SK-N-SH (cell line): ENCODE measurements at regions not wholly inside any gene's neighbourhood (a gene's known extent, or its start where the extent isn't known, plus 50 kb on each side); places are given as distances from the start of the nearest gene placed in this dataset.

Source experiments
- CTCF ChIA-PET: fragments of 300-600, 350-600 bp; formaldehyde crosslinking; extraction: SDS; loops from one replicate; lab custom pipeline; 2021; lab: Yijun Ruan, JAX
- POLR2A ChIA-PET: fragments of 350-600 bp; sonication (Branson Sonifier 250); formaldehyde crosslinking; extraction: SDS; loops from one replicate; lab custom pipeline; 2020; ENCODE audit warnings: antibody characterized with exemption, inconsistent platforms; lab: Yijun Ruan, JAX
- DNase-seq: peaks from one replicate; pipeline ENCODE4 v3.0.0; 2012
- H2AFZ ChIP-seq: fragments of 200-600 bp; sonication (generic); 2 replicates; pipeline ENCODE4 v1.8.1; 2016; ENCODE audit warnings: antibody characterized with exemption, mild to moderate bottlenecking, low read depth
- H3F3A ChIP-seq: fragments of 200-600 bp; sonication (generic); replicated peaks from 2 replicates; pipeline ENCODE3; 2016; ENCODE audit warnings: antibody characterized with exemption, mild to moderate bottlenecking; ENCODE audit not compliant: insufficient read depth
- H3K27ac ChIP-seq, 2 experiments: fragments of 200-500 bp in 1 of 2; fragments of 200-600 bp in 1 of 2; sonication (Bioruptor generic) in 1 of 2; sonication (generic), shearing (Covaris generic) in 1 of 2; 2 replicates each; pipeline versions ENCODE4 v1.5.1 to v1.6.1; 2014 to 2016; ENCODE audit warnings: low read depth in 2 of 2, inconsistent platforms in 1 of 2, low read length in 1 of 2, mild to moderate bottlenecking in 1 of 2, mixed read lengths in 1 of 2
- H3K27me3 ChIP-seq: fragments of 200-600 bp; sonication (generic), shearing (Covaris generic); 2 replicates; pipeline ENCODE4 v1.6.1; 2016; ENCODE audit warnings: mixed run types; ENCODE audit not compliant: insufficient read depth
- H3K36me3 ChIP-seq, 2 experiments: fragments of 200-500 bp in 1 of 2; fragments of 200-600 bp in 1 of 2; sonication (Bioruptor generic) in 1 of 2; sonication (generic) in 1 of 2; replicated peaks in 1 of 2; 2 replicates each; pipeline versions ENCODE3 to v1.5.1; 2014 to 2016; ENCODE audit warnings: low read length in 1 of 2, mild to moderate bottlenecking in 1 of 2; ENCODE audit not compliant: insufficient read depth in 2 of 2, control insufficient read depth in 1 of 2
- H3K4me1 ChIP-seq, 2 experiments: fragments of 200-500 bp in 1 of 2; fragments of 200-600 bp in 1 of 2; sonication (Bioruptor generic) in 1 of 2; sonication (generic), shearing (Covaris generic) in 1 of 2; 2 replicates each; pipeline versions ENCODE4 v1.5.1 to v1.6.1; 2014 to 2016; ENCODE audit warnings: low read depth in 1 of 2, low read length in 1 of 2, mixed run types in 1 of 2; ENCODE audit not compliant: insufficient read depth in 2 of 2, control insufficient read depth in 1 of 2
- H3K4me2 ChIP-seq: fragments of 200-600 bp; sonication (generic), shearing (Covaris generic); 2 replicates; pipeline ENCODE4 v1.6.1; 2017; ENCODE audit warnings: mixed run types
- H3K4me3 ChIP-seq, 2 experiments: fragments of 200-500 bp in 1 of 2; fragments of 200-600 bp in 1 of 2; sonication (Bioruptor generic) in 1 of 2; sonication (generic), shearing (Covaris generic) in 1 of 2; 2 replicates each; pipeline versions ENCODE4 v1.5.1 to v1.8.1; 2014 to 2016; ENCODE audit warnings: low read depth in 2 of 2, inconsistent platforms in 1 of 2, low read length in 1 of 2, mild to moderate bottlenecking in 1 of 2, mixed read lengths in 1 of 2, moderate library complexity in 1 of 2
- H3K79me2 ChIP-seq: fragments of 200-600 bp; sonication (generic); 2 replicates; pipeline ENCODE4 v1.8.1; 2017; ENCODE audit warnings: mild to moderate bottlenecking; ENCODE audit not compliant: insufficient read depth
- H3K9ac ChIP-seq: fragments of 200-600 bp; sonication (generic); 2 replicates; pipeline ENCODE4 v1.6.1; 2017; ENCODE audit warnings: mixed run types
- H3K9me2 ChIP-seq: fragments of 200-600 bp; sonication (generic); 2 replicates; pipeline ENCODE4 v1.6.1; 2017; ENCODE audit warnings: mixed run types
- H3K9me3 ChIP-seq: fragments of 200-600 bp; sonication (generic); 2 replicates; pipeline ENCODE4 v1.6.1; 2017; ENCODE audit warnings: mixed run types, mild to moderate bottlenecking, moderate library complexity
- H4K20me1 ChIP-seq: fragments of 200-600 bp; sonication (generic); 2 replicates; pipeline ENCODE4 v1.6.1; 2017; ENCODE audit warnings: mild to moderate bottlenecking, mixed run types; ENCODE audit not compliant: insufficient read depth
- CHD2 ChIP-seq: fragments of 150-350 bp; IDR thresholded peaks from 2 replicates; pipeline ENCODE4 v1.6.1; 2018; ENCODE audit warnings: low read length; ENCODE audit not compliant: partially characterized antibody
- CTCF ChIP-seq: fragments of 200-600 bp; sonication (generic); IDR thresholded peaks from 2 replicates; pipeline ENCODE4 v1.6.1; 2017; ENCODE audit warnings: antibody characterized with exemption, mild to moderate bottlenecking, moderate library complexity
- EP300 ChIP-seq, 2 experiments: IDR thresholded peaks; 2 replicates each; pipeline versions ENCODE4 v1.4.0 to v1.6.1; 2012; ENCODE audit warnings: borderline replicate concordance in 1 of 2, low read depth in 1 of 2, low read length in 1 of 2
- EZH2phosphoT487 ChIP-seq: fragments of 200-600 bp; sonication (generic); IDR thresholded peaks from 2 replicates; pipeline ENCODE4 v1.6.1; 2017; ENCODE audit warnings: low read depth, mixed run types, mild to moderate bottlenecking, antibody characterized with exemption, moderate library complexity, borderline replicate concordance
- FOXJ3 ChIP-seq: sonication (generic); formaldehyde crosslinking; IDR thresholded peaks from 2 replicates; pipeline ENCODE4 v1.5.1; 2020; ENCODE audit warnings: mild to moderate bottlenecking, missing genetic modification reagents
- GABPA ChIP-seq: IDR thresholded peaks from 2 replicates; pipeline ENCODE4 v1.4.0; 2012; ENCODE audit warnings: low read depth, mild to moderate bottlenecking
- IRF3 ChIP-seq: fragments of 150-350 bp; IDR thresholded peaks from 2 replicates; pipeline ENCODE4 v1.6.1; 2016; ENCODE audit warnings: mild to moderate bottlenecking, low read depth, low read length
- MAX ChIP-seq: IDR thresholded peaks from 2 replicates; pipeline ENCODE4 v1.4.0; 2012; ENCODE audit warnings: low read depth
- NFIC ChIP-seq: IDR thresholded peaks from 2 replicates; pipeline ENCODE4 v1.4.0; 2012; ENCODE audit warnings: borderline replicate concordance
- PBX3 ChIP-seq: IDR thresholded peaks from 2 replicates; pipeline ENCODE4; 2012
- RCOR1 ChIP-seq: fragments of 150-350 bp; IDR thresholded peaks from 2 replicates; pipeline ENCODE4 v1.6.1; 2017; ENCODE audit warnings: antibody characterized with exemption, low read length
- RFX5 ChIP-seq: IDR thresholded peaks from 2 replicates; pipeline ENCODE4 v1.6.1; 2012; ENCODE audit warnings: mild to moderate bottlenecking, improper control_type of control experiment, low read length
- RXRA ChIP-seq: IDR thresholded peaks from 2 replicates; pipeline ENCODE4 v1.4.0; 2012; ENCODE audit warnings: low read depth, mild to moderate bottlenecking, borderline replicate concordance
- SMC3 ChIP-seq: IDR thresholded peaks from 2 replicates; pipeline ENCODE4 v1.6.1; 2012; ENCODE audit warnings: low read depth, low read length, improper control_type of control experiment
- TCF12 ChIP-seq: IDR thresholded peaks from 2 replicates; pipeline ENCODE4 v1.4.0; 2012
- TEAD4 ChIP-seq: IDR thresholded peaks from 2 replicates; pipeline ENCODE4 v1.4.0; 2012; ENCODE audit warnings: mild to moderate bottlenecking, borderline replicate concordance; ENCODE audit not compliant: insufficient read depth
- USF1 ChIP-seq: IDR thresholded peaks from 2 replicates; pipeline ENCODE4 v1.4.0; 2012; ENCODE audit warnings: low read depth, borderline replicate concordance
- ZBTB33 ChIP-seq: IDR thresholded peaks from 2 replicates; pipeline ENCODE4 v1.4.0; 2012; ENCODE audit warnings: low read depth, borderline replicate concordance
- WGBS: methylation state at CpG from one replicate; pipeline ENCODE4 v1.1.6; 2017; ENCODE audit warnings: low lambda C conversion rate; 5-methylcytosine and 5-hydroxymethylcytosine counted together

- Histone ChIP-seq H3K4me1 (no peaks in the 10 kb centered on the region), H3K4me2 (no peak overlapping the region), H3K27ac (no peak overlapping the region), H3K9ac (no peak overlapping the region), H2AFZ (no peak overlapping the region), H3K9me3 (no peaks in the 10 kb centered on the region), H3K79me2 (no peaks in the 10 kb centered on the region), H3K27me3 (no peaks in the 10 kb centered on the region), H3K4me3 (no peak overlapping the region), H3K9me2 (no peaks in the 10 kb centered on the region; the same call in 1 of the 2 replicates)
- POLR2A ChIA-PET, result no interaction called here
- 31% methylated on average over 3 of the region's 3 CpGs for WGBS
- no peak for DNase-seq
- TF ChIP-seq TCF12 (no peak), TEAD4 (no peak), SMC3 (no peak), EP300 (IDR thresholded peaks at IDR 0.05; ENCODE audit: borderline replicate concordance in 1 of 2, low read depth in 1 of 2, low read length in 1 of 2) (no peak), GABPA (no peak), CTCF (no peak), PBX3 (no peak), RCOR1 (no peak), EZH2phosphoT487 (no peak), IRF3 (no peak), FOXJ3 (no peak), RFX5 (no peak)
- TF ChIP-seq, all 33 proteins: peak for 0
- CTCF ChIA-PET, result no interaction called here
- Histone ChIP-seq H3F3A (no peaks in the 10 kb centered on the region), H4K20me1 (no peaks in the 10 kb centered on the region), H3K36me3 (no peaks in the 10 kb centered on the region)
Measured at GRCh38 chr7:109950821-109951564, 1139.9 kb upstream of the LRRN3 start.

GRCh38 chr7:109951565-109951928 is 1139.4 kb upstream of the LRRN3 start:
- Histone ChIP-seq H3K27me3 (no peaks in the 10 kb centered on the region), H3K9me2 (no peaks in the 10 kb centered on the region; the same call in 1 of the 2 replicates), H3K36me3 (no peaks in the 10 kb centered on the region), H3K4me1 (no peaks in the 10 kb centered on the region), H3K9ac (no peak overlapping the region), H3K9me3 (no peaks in the 10 kb centered on the region), H3K27ac (no peak overlapping the region), H3K79me2 (no peaks in the 10 kb centered on the region), H4K20me1 (no peaks in the 10 kb centered on the region), H3K4me2 (no peak overlapping the region), H3K4me3 (no peak overlapping the region), H3F3A (no peaks in the 10 kb centered on the region)
- POLR2A ChIA-PET, result no interaction called here
- DNase-seq, result no peak
- 35% methylated on average over 4 of the region's 4 CpGs for WGBS
- CTCF ChIA-PET, result no interaction called here
- no peak for TF ChIP-seq CHD2
- TF ChIP-seq ZBTB33, result no peak
- TF ChIP-seq RXRA, result no peak
- TF ChIP-seq NFIC, result no peak
- TF ChIP-seq SMC3, result no peak
- no peak for TF ChIP-seq RFX5
- TF ChIP-seq USF1, result no peak
- no peak for TF ChIP-seq MAX
- no peak for TF ChIP-seq RCOR1
- TF ChIP-seq, all 33 proteins: peak for 0
- no peak overlapping the region for H2AFZ ChIP-seq
